ENCODE measurements at regions not wholly inside any gene's neighbourhood (a gene's known extent, or its start where the extent isn't known, plus 50 kb on each side); places are given as distances from the start of the nearest gene placed in this dataset.

DNA sequence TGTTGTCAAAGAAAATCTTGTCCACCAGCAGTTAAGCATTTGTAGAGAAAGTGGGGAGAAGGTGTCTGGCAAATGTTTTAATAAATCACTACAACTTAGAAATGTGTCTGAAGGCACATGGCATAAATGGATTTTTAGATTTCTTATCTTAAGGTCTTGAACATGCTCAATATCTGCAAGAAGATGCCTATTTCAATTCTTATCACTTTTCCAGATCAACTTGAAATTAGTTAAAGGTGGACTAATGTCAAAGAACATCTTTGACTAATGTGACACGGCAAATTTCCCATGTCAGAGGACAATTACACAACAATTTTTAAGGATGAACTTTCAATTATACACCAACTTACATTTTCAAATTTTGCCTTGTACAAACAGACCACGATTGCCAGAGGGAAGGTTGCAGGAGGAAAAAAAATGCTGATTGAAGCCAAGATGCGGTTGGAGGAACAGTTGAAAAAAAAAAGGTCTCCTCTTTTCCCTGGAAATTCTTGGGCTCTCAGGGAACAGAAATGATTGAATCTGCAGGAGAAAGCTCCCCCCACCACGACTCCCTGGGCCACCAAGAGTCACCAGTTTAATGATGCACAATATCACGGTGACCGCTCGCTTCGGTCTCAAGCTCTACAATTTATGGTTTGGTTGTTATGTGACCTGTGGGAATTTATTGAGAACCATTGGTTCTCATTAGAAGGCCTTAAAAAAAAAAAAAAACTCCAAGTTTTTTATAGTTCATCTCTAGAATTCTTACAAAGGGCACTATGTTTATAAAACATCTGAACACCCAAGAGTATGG is 507.6 kb upstream of the ADAMTS9 start:
- TF ChIP-seq, protein P1, sequence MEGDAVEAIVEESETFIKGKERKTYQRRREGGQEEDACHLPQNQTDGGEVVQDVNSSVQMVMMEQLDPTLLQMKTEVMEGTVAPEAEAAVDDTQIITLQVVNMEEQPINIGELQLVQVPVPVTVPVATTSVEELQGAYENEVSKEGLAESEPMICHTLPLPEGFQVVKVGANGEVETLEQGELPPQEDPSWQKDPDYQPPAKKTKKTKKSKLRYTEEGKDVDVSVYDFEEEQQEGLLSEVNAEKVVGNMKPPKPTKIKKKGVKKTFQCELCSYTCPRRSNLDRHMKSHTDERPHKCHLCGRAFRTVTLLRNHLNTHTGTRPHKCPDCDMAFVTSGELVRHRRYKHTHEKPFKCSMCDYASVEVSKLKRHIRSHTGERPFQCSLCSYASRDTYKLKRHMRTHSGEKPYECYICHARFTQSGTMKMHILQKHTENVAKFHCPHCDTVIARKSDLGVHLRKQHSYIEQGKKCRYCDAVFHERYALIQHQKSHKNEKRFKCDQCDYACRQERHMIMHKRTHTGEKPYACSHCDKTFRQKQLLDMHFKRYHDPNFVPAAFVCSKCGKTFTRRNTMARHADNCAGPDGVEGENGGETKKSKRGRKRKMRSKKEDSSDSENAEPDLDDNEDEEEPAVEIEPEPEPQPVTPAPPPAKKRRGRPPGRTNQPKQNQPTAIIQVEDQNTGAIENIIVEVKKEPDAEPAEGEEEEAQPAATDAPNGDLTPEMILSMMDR (IDR thresholded peaks at IDR 0.05), result no peak
- TF ChIP-seq POLR2AphosphoS5 (IDR thresholded peaks at IDR 0.05) (no peak), POLR2A (IDR thresholded peaks at IDR 0.05) (no peak)
